ENCODE measurements at regions not wholly inside any gene's neighbourhood (a gene's known extent, or its start where the extent isn't known, plus 50 kb on each side); places are given as distances from the start of the nearest gene placed in this dataset.

GRCh38 chr9:89658401-89658800 is 53.6 kb downstream of the GADD45G start:
- no peak overlapping the region for H3K27ac Mint-ChIP-seq (ENCODE audit: unreplicated experiment)
- H3K4me1 Mint-ChIP-seq (ENCODE audit: low read depth, unreplicated experiment), result peaks cover 6% of the 10 kb centered on the region
- POLR2A ChIA-PET, result no interaction called here
- H3K4me1 ChIP-seq, result peaks cover 10% of the 10 kb centered on the region
- CTCF ChIA-PET, result no interaction called here
- no TSS peak for BruUV-seq (replicated peaks)
- no peaks in the 10 kb centered on the region for H3K36me3 Mint-ChIP-seq (ENCODE audit: insufficient read depth, unreplicated experiment)
- no peak for DNase-seq
- intact Hi-C loops (cut with micrococcal nuclease; ENCODE audit: unreplicated experiment), result no loop called here
- H3K4me3 ChIP-seq (ENCODE audit: low read depth, low read length), result no peak overlapping the region
- no peak for TF ChIP-seq CTCF (IDR thresholded peaks at IDR 0.05; ENCODE audit: insufficient read depth in 1 of 2, low read depth in 1 of 2, low read length in 1 of 2, severe bottlenecking in 1 of 2, unreplicated experiment in 1 of 2)
- no peaks in the 10 kb centered on the region for H3K27me3 Mint-ChIP-seq (ENCODE audit: insufficient read depth, unreplicated experiment)
- H3K4me3 Mint-ChIP-seq (ENCODE audit: unreplicated experiment), result no peak overlapping the region
- H3K27me3 ChIP-seq (replicated peaks; ENCODE audit: control insufficient read depth, insufficient read depth, low read length), result no peaks in the 10 kb centered on the region
- H3K36me3 ChIP-seq (ENCODE audit: control insufficient read depth, insufficient read depth, low read length), result no peaks in the 10 kb centered on the region
- no peaks in the 10 kb centered on the region for H3K9me3 Mint-ChIP-seq (ENCODE audit: unreplicated experiment)
- H3K9me3 ChIP-seq, result no peaks in the 10 kb centered on the region

GRCh38 chr9:89658931-89659330 is 54.1 kb downstream of the GADD45G start:
- no peak for DNase-seq
- BruUV-seq (replicated peaks), result no TSS peak
- POLR2A ChIA-PET, result no interaction called here

GRCh38 chr9:89659473-89659872 is 54.7 kb downstream of the GADD45G start:
- H3K36me3 Mint-ChIP-seq (ENCODE audit: insufficient read depth, unreplicated experiment), result no peaks in the 10 kb centered on the region
- H3K4me1 Mint-ChIP-seq (ENCODE audit: low read depth, unreplicated experiment), result peaks cover 6% of the 10 kb centered on the region
- Histone ChIP-seq H3K9me3 (no peaks in the 10 kb centered on the region), H3K36me3 (ENCODE audit: control insufficient read depth, insufficient read depth, low read length) (no peaks in the 10 kb centered on the region), H3K4me1 (peaks cover 14% of the 10 kb centered on the region), H3K4me3 (ENCODE audit: low read depth, low read length) (no peak overlapping the region), H3K27me3 (replicated peaks; ENCODE audit: control insufficient read depth, insufficient read depth, low read length) (no peaks in the 10 kb centered on the region)
- no peaks in the 10 kb centered on the region for H3K9me3 Mint-ChIP-seq (ENCODE audit: unreplicated experiment)
- ChIA-PET CTCF (no interaction called here), POLR2A (no interaction called here)
- intact Hi-C loops (cut with micrococcal nuclease; ENCODE audit: unreplicated experiment), result no loop called here
- no TSS peak for BruUV-seq (replicated peaks)
- H3K27ac Mint-ChIP-seq (ENCODE audit: unreplicated experiment), result no peak overlapping the region
- no peak overlapping the region for H3K4me3 Mint-ChIP-seq (ENCODE audit: unreplicated experiment)
- no peaks in the 10 kb centered on the region for H3K27me3 Mint-ChIP-seq (ENCODE audit: insufficient read depth, unreplicated experiment)
- no peak for DNase-seq
- no peak for TF ChIP-seq CTCF (IDR thresholded peaks at IDR 0.05; ENCODE audit: insufficient read depth in 1 of 2, low read depth in 1 of 2, low read length in 1 of 2, severe bottlenecking in 1 of 2, unreplicated experiment in 1 of 2)

More at GRCh38 chr9:89658931-89659330, 54.1 kb downstream of the GADD45G start:
- intact Hi-C loops (cut with micrococcal nuclease; ENCODE audit: unreplicated experiment), result no loop called here
- H3K9me3 Mint-ChIP-seq (ENCODE audit: unreplicated experiment), result no peaks in the 10 kb centered on the region
- H3K4me3 Mint-ChIP-seq (ENCODE audit: unreplicated experiment), result no peak overlapping the region
- no peaks in the 10 kb centered on the region for H3K27me3 ChIP-seq (replicated peaks; ENCODE audit: control insufficient read depth, insufficient read depth, low read length)
- peaks cover 6% of the 10 kb centered on the region for H3K4me1 Mint-ChIP-seq (ENCODE audit: low read depth, unreplicated experiment)
- no peak overlapping the region for H3K4me3 ChIP-seq (ENCODE audit: low read depth, low read length)
- no peaks in the 10 kb centered on the region for H3K36me3 ChIP-seq (ENCODE audit: control insufficient read depth, insufficient read depth, low read length)
- H3K36me3 Mint-ChIP-seq (ENCODE audit: insufficient read depth, unreplicated experiment), result no peaks in the 10 kb centered on the region
- H3K4me1 ChIP-seq, result peaks cover 10% of the 10 kb centered on the region
- H3K27me3 Mint-ChIP-seq (ENCODE audit: insufficient read depth, unreplicated experiment), result no peaks in the 10 kb centered on the region
- no peak overlapping the region for H3K27ac Mint-ChIP-seq (ENCODE audit: unreplicated experiment)
- no peak for TF ChIP-seq CTCF (IDR thresholded peaks at IDR 0.05; ENCODE audit: insufficient read depth in 1 of 2, low read depth in 1 of 2, low read length in 1 of 2, severe bottlenecking in 1 of 2, unreplicated experiment in 1 of 2)
- no peaks in the 10 kb centered on the region for H3K9me3 ChIP-seq
- CTCF ChIA-PET, result no interaction called here

All from Caco-2 (cell line).